K562 (cell line): ENCODE measurements at regions not wholly inside any gene's neighbourhood (a gene's known extent, or its start where the extent isn't known, plus 50 kb on each side); places are given as distances from the start of the nearest gene placed in this dataset.

ENCODE experiments used
- ATAC-seq: fragments of 200-7000 bp; cut with Tn5 transposase; 3 replicates; pipeline ENCODE4 v1.9.1; 2020; ENCODE audit warnings: moderate library complexity
- BruUV-seq: library from RNA; stranded (reverse); fragments of 400-500 nt; replicated peaks from 2 replicates; lab custom pipeline; 2021; lab: Mats Ljungman, UMichigan
- CTCF ChIA-PET: fragments of 300-600 bp; formaldehyde crosslinking; extraction: SDS; loops from one replicate; lab custom pipeline; 2021; ENCODE audit warnings: low intra/inter-chr PET ratio; lab: Yijun Ruan, JAX
- POLR2A ChIA-PET: fragments of 300-600, 350-650 bp; sonication (Branson Sonifier 250); formaldehyde crosslinking; extraction: SDS; loops from one replicate; lab custom pipeline; 2021; ENCODE audit warnings: antibody characterized with exemption, inconsistent platforms; lab: Yijun Ruan, JAX
- DNase-seq, 4 experiments: peaks; one replicate each; pipeline versions ENCODE4 v3.0.0 to v3.0.0-alpha.2; 2011 to 2018; ENCODE audit warnings: low spot score in 3 of 4, mixed read lengths in 3 of 4; ENCODE audit errors: extremely low read depth in 1 of 4
- FAIRE-seq: peaks from 2 replicates; lab custom pipeline; 2011; peaks lifted over from hg19 to GRCh38; lab: Jason Lieb, UNC
- H2AFZ ChIP-seq: 2 replicates; pipeline ENCODE4 v1.6.0; 2011; ENCODE audit warnings: low read depth, low read length, control low read depth, inconsistent platforms
- H3K27ac ChIP-seq: fragments of 200-600 bp; 3 replicates; pipeline ENCODE4 v1.8.0; 2011; ENCODE audit warnings: low read depth, mild to moderate bottlenecking, control low read depth, inconsistent platforms, low read length, moderate library complexity, mixed read lengths; ENCODE audit errors: extremely low read depth
- H3K27me3 ChIP-seq, 2 experiments: fragments of 300-600 bp in 1 of 2; 2 replicates in 1 of 2; 3 replicates in 1 of 2; pipeline versions ENCODE4 v1.6.0 to v1.8.0; 2011; ENCODE audit warnings: inconsistent platforms in 2 of 2, low read length in 2 of 2, mild to moderate bottlenecking in 1 of 2, mixed read lengths in 1 of 2, moderate library complexity in 1 of 2; ENCODE audit not compliant: control insufficient read depth in 2 of 2, insufficient read depth in 2 of 2
- H3K36me3 ChIP-seq: fragments of 300-600 bp; 3 replicates; pipeline ENCODE4 v1.8.0; 2011; ENCODE audit warnings: mild to moderate bottlenecking, low read length, inconsistent platforms; ENCODE audit not compliant: control insufficient read depth, insufficient read depth
- H3K4me1 ChIP-seq, 2 experiments: fragments of 200-600 bp in 1 of 2; replicated peaks in 1 of 2; 2 replicates in 1 of 2; 3 replicates in 1 of 2; pipeline versions ENCODE4 v1.5.1 to v1.8.0; 2011; ENCODE audit warnings: inconsistent platforms in 2 of 2, low read length in 2 of 2, mild to moderate bottlenecking in 1 of 2, mixed read lengths in 1 of 2, moderate library complexity in 1 of 2; ENCODE audit not compliant: control insufficient read depth in 2 of 2, insufficient read depth in 2 of 2
- H3K4me2 ChIP-seq: 2 replicates; pipeline ENCODE4 v1.6.1; 2011; ENCODE audit warnings: low read length, control low read depth, inconsistent platforms, mixed read lengths; ENCODE audit not compliant: insufficient read depth
- H3K4me3 ChIP-seq: fragments of 200-600 bp; sonication (generic), shearing (Covaris generic); 2 replicates; pipeline ENCODE4 v1.5.1; 2016; ENCODE audit warnings: control low read depth, inconsistent platforms
- H3K79me2 ChIP-seq: fragments of 200-600 bp; 3 replicates; pipeline ENCODE4 v1.8.0; 2011; ENCODE audit warnings: low read length, inconsistent platforms; ENCODE audit not compliant: control insufficient read depth, insufficient read depth
- H3K9ac ChIP-seq, 2 experiments: 2 replicates each; pipeline versions ENCODE4 v1.6.0 to v1.6.1; 2011; ENCODE audit warnings: low read depth in 2 of 2, low read length in 2 of 2, control low read depth in 1 of 2, inconsistent platforms in 1 of 2, mild to moderate bottlenecking in 1 of 2, mixed read lengths in 1 of 2; ENCODE audit not compliant: insufficient read depth in 1 of 2
- H3K9me1 ChIP-seq: one replicate; pipeline ENCODE4 v1.6.0; 2011; ENCODE audit warnings: inconsistent platforms, mild to moderate bottlenecking, low read length, moderate library complexity; ENCODE audit not compliant: control insufficient read depth, insufficient read depth
- H3K9me3 ChIP-seq: replicated peaks from 2 replicates; pipeline ENCODE4 v1.5.1; 2011; ENCODE audit warnings: low read depth, low read length, inconsistent platforms; ENCODE audit not compliant: control insufficient read depth, insufficient read depth
- H4K20me1 ChIP-seq: replicated peaks from 2 replicates; pipeline ENCODE4 v1.6.1; 2011; ENCODE audit warnings: low read length, inconsistent platforms, mixed read lengths; ENCODE audit not compliant: control insufficient read depth, insufficient read depth
- DMBX1 ChIP-seq: fragments of 250-450 bp; sonication (Bioruptor Pico); IDR thresholded peaks from 2 replicates; pipeline ENCODE4 v1.8.0; 2022; ENCODE audit warnings: inconsistent platforms, mild to moderate bottlenecking, moderate library complexity, borderline replicate concordance
- SIRT6 ChIP-seq: IDR thresholded peaks from one replicate; pipeline ENCODE4 v1.6.1; 2012; ENCODE audit warnings: low read depth, mild to moderate bottlenecking, control low read depth, inconsistent platforms, low read length, moderate library complexity
- SRSF9 ChIP-seq: fragments of 200-400 bp; formaldehyde crosslinking; IDR thresholded peaks from 2 replicates; pipeline ENCODE4 v1.6.1; 2017; ENCODE audit warnings: low read depth, low read length, borderline replicate concordance
- STAG1 ChIP-seq: sonication (generic); formaldehyde crosslinking; IDR thresholded peaks from 2 replicates; pipeline ENCODE4 v1.5.0; 2020; ENCODE audit warnings: missing genetic modification reagents, borderline replicate concordance
- ZFP36 ChIP-seq: fragments of 150-350 bp; IDR thresholded peaks from 2 replicates; pipeline ENCODE4 v1.6.1; 2018; ENCODE audit warnings: low read length, low read depth; ENCODE audit not compliant: partially characterized antibody
- WGBS: fragments of 100-300 bp; shearing (Covaris generic); methylation state at CpG from one replicate; pipeline ENCODE4 v1.1.6; 2016; ENCODE audit warnings: low coverage, mixed read lengths; ENCODE audit not compliant: insufficient coverage; ENCODE audit errors: missing lambda C conversion rate; 5-methylcytosine and 5-hydroxymethylcytosine counted together
- in situ Hi-C: fragments of 300-500 bp; cut with MboI; formaldehyde crosslinking; loops from 4 replicates; pipeline ENCODE4 v1.15.0; 2018; ENCODE audit warnings: inconsistent platforms, mixed read lengths
- intact Hi-C: fragments of 100-400 bp; cut with micrococcal nuclease; formaldehyde crosslinking; loops from 2 replicates; pipeline ENCODE4 v1.14.2; 2022
- TF ChIP-seq, protein P1 (sequence below): fragments of 250-450 bp; sonication (Bioruptor Pico); IDR thresholded peaks from 2 replicates; pipeline ENCODE4 v1.9.0; 2021; ENCODE audit warnings: mild to moderate bottlenecking, inconsistent platforms
- TF ChIP-seq, protein P2 (sequence below): fragments of 200-800 bp; sonication (Bioruptor generic); IDR thresholded peaks from 2 replicates; pipeline ENCODE4 v1.6.1; 2017; ENCODE audit warnings: missing genetic modification characterization, missing compliant biosample characterization
- TF ChIP-seq, protein P3 (sequence below): fragments of 450-650 bp; IDR thresholded peaks from 2 replicates; pipeline ENCODE4 v1.6.1; 2017; ENCODE audit warnings: antibody characterized with exemption, mild to moderate bottlenecking

DNA sequence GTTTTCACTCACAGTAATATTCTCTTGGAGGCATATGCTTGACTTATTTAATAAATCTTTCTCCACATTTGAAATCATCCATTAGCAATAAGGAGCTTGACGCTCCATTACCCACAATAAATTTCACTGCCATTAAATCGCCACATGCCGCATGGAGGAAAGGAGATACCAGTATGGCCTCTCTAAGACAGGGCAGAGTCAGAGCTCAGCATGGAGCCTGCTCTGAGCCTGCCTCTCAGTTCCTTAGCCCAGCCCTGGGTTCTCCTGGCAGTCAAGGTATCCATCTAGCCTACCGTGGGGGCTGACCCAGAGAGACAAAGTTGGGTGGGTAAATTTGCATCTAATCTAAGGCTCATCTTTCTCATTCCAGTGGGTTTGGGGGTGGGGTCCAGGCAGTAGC is 80.3 kb upstream of the CES5A start:
- no peaks in the 10 kb centered on the region; a peak in 1 of 5 replicates for H3K4me1 ChIP-seq
- no TSS peak for BruUV-seq
- no peak overlapping the region for H3K4me3 ChIP-seq
- TF ChIP-seq ZFP36 (no peak), DMBX1 (CRISPR knock-in tag) (no peak), SIRT6 (no peak), STAG1 (CRISPR knock-in tag) (no peak), SRSF9 (no peak)
- TF ChIP-seq, protein P1, sequence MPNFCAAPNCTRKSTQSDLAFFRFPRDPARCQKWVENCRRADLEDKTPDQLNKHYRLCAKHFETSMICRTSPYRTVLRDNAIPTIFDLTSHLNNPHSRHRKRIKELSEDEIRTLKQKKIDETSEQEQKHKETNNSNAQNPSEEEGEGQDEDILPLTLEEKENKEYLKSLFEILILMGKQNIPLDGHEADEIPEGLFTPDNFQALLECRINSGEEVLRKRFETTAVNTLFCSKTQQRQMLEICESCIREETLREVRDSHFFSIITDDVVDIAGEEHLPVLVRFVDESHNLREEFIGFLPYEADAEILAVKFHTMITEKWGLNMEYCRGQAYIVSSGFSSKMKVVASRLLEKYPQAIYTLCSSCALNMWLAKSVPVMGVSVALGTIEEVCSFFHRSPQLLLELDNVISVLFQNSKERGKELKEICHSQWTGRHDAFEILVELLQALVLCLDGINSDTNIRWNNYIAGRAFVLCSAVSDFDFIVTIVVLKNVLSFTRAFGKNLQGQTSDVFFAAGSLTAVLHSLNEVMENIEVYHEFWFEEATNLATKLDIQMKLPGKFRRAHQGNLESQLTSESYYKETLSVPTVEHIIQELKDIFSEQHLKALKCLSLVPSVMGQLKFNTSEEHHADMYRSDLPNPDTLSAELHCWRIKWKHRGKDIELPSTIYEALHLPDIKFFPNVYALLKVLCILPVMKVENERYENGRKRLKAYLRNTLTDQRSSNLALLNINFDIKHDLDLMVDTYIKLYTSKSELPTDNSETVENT (CRISPR knock-in tag), result no peak
- TF ChIP-seq, protein P2, sequence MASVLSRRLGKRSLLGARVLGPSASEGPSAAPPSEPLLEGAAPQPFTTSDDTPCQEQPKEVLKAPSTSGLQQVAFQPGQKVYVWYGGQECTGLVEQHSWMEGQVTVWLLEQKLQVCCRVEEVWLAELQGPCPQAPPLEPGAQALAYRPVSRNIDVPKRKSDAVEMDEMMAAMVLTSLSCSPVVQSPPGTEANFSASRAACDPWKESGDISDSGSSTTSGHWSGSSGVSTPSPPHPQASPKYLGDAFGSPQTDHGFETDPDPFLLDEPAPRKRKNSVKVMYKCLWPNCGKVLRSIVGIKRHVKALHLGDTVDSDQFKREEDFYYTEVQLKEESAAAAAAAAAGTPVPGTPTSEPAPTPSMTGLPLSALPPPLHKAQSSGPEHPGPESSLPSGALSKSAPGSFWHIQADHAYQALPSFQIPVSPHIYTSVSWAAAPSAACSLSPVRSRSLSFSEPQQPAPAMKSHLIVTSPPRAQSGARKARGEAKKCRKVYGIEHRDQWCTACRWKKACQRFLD (CRISPR knock-in tag), result no peak
- TF ChIP-seq, protein P3, sequence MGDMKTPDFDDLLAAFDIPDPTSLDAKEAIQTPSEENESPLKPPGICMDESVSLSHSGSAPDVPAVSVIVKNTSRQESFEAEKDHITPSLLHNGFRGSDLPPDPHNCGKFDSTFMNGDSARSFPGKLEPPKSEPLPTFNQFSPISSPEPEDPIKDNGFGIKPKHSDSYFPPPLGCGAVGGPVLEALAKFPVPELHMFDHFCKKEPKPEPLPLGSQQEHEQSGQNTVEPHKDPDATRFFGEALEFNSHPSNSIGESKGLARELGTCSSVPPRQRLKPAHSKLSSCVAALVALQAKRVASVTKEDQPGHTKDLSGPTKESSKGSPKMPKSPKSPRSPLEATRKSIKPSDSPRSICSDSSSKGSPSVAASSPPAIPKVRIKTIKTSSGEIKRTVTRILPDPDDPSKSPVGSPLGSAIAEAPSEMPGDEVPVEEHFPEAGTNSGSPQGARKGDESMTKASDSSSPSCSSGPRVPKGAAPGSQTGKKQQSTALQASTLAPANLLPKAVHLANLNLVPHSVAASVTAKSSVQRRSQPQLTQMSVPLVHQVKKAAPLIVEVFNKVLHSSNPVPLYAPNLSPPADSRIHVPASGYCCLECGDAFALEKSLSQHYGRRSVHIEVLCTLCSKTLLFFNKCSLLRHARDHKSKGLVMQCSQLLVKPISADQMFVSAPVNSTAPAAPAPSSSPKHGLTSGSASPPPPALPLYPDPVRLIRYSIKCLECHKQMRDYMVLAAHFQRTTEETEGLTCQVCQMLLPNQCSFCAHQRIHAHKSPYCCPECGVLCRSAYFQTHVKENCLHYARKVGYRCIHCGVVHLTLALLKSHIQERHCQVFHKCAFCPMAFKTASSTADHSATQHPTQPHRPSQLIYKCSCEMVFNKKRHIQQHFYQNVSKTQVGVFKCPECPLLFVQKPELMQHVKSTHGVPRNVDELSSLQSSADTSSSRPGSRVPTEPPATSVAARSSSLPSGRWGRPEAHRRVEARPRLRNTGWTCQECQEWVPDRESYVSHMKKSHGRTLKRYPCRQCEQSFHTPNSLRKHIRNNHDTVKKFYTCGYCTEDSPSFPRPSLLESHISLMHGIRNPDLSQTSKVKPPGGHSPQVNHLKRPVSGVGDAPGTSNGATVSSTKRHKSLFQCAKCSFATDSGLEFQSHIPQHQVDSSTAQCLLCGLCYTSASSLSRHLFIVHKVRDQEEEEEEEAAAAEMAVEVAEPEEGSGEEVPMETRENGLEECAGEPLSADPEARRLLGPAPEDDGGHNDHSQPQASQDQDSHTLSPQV, result no peak
- H3K36me3 ChIP-seq, result no peaks in the 10 kb centered on the region
- ATAC-seq (no peak), DNase-seq (no peak), FAIRE-seq (no peak)
- H3K27me3 ChIP-seq, result no peaks in the 10 kb centered on the region
- H3K9ac ChIP-seq, result no peak overlapping the region
- no peaks in the 10 kb centered on the region; the same call in 1 of the 2 replicates for H4K20me1 ChIP-seq
- no peaks in the 10 kb centered on the region for H3K79me2 ChIP-seq
- intact Hi-C loops, result no loop called here
- in situ Hi-C loops, result no loop called here
- H3K27ac ChIP-seq, result no peak overlapping the region
- CTCF ChIA-PET, result no interaction called here
- no peak overlapping the region for H3K4me2 ChIP-seq
- WGBS, result 24% methylated on average over 4 of the region's 4 CpGs
- POLR2A ChIA-PET, result no interaction called here
- H2AFZ ChIP-seq, result no peak overlapping the region
- no peaks in the 10 kb centered on the region for H3K9me3 ChIP-seq
- H3K9me1 ChIP-seq, result no peaks in the 10 kb centered on the region
